ENCODE measurements at regions not wholly inside any gene's neighbourhood (a gene's known extent, or its start where the extent isn't known, plus 50 kb on each side); places are given as distances from the start of the nearest gene placed in this dataset.

GRCh38 chr9:107789001-107789700 lies 299.6 kb upstream of the KLF4 start:
- no peak for TF ChIP-seq MAFK (IDR thresholded peaks at IDR 0.05; ENCODE audit: low read depth, low read length)
- TF ChIP-seq, protein P1, sequence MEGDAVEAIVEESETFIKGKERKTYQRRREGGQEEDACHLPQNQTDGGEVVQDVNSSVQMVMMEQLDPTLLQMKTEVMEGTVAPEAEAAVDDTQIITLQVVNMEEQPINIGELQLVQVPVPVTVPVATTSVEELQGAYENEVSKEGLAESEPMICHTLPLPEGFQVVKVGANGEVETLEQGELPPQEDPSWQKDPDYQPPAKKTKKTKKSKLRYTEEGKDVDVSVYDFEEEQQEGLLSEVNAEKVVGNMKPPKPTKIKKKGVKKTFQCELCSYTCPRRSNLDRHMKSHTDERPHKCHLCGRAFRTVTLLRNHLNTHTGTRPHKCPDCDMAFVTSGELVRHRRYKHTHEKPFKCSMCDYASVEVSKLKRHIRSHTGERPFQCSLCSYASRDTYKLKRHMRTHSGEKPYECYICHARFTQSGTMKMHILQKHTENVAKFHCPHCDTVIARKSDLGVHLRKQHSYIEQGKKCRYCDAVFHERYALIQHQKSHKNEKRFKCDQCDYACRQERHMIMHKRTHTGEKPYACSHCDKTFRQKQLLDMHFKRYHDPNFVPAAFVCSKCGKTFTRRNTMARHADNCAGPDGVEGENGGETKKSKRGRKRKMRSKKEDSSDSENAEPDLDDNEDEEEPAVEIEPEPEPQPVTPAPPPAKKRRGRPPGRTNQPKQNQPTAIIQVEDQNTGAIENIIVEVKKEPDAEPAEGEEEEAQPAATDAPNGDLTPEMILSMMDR (conservative IDR thresholded peaks at IDR 0.05; ENCODE audit: low read depth, low read length) = no peak
- TF ChIP-seq POLR2A (IDR thresholded peaks at IDR 0.05; ENCODE audit: low read depth, low read length) = no peak
- no peak for TF ChIP-seq ELK1 (IDR thresholded peaks at IDR 0.05; ENCODE audit: borderline replicate concordance, low read depth, low read length)
- no peak for TF ChIP-seq SMC3 (IDR thresholded peaks at IDR 0.05; ENCODE audit: low read depth, low read length)
